Retinal pigment epithelial cell (primary cell): ENCODE measurements at regions not wholly inside any gene's neighbourhood (a gene's known extent, or its start where the extent isn't known, plus 50 kb on each side); places are given as distances from the start of the nearest gene placed in this dataset.

ENCODE experiments used
- DNase-seq: peaks from one replicate; pipeline ENCODE4 v3.0.0-alpha.2; 2010; ENCODE audit warnings: low read depth
- H3K4me3 ChIP-seq: 2 replicates; pipeline ENCODE4 v1.5.1; 2011; ENCODE audit warnings: mild to moderate bottlenecking, low read length, control low read depth, moderate library complexity
- TF ChIP-seq, protein P1 (sequence below): conservative IDR thresholded peaks from 2 replicates; pipeline ENCODE4 v1.5.1; 2011; ENCODE audit warnings: low read depth, low read length, control low read depth, inconsistent platforms

DNA sequence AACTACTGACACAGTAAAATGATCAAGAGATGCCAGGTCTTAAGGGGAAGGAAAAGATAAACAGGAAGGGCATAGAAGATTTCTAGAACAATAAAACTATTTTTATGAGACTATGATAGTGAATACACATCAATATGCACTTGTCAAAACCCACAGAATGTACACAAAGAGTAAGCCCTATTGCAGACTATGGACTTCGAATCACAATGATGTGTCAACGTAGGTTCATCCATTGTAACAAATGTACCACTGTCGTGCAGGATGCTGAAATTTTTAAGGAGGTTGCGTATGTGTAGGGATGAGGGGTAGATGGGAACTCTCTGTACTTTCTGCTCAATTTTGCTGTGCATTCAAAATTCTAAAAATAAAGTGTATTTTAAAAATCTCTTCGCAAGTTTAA is 171.9 kb downstream of the KLF12 start:
- H3K4me3 ChIP-seq, result no peak overlapping the region
- no peak for DNase-seq
- TF ChIP-seq, protein P1, sequence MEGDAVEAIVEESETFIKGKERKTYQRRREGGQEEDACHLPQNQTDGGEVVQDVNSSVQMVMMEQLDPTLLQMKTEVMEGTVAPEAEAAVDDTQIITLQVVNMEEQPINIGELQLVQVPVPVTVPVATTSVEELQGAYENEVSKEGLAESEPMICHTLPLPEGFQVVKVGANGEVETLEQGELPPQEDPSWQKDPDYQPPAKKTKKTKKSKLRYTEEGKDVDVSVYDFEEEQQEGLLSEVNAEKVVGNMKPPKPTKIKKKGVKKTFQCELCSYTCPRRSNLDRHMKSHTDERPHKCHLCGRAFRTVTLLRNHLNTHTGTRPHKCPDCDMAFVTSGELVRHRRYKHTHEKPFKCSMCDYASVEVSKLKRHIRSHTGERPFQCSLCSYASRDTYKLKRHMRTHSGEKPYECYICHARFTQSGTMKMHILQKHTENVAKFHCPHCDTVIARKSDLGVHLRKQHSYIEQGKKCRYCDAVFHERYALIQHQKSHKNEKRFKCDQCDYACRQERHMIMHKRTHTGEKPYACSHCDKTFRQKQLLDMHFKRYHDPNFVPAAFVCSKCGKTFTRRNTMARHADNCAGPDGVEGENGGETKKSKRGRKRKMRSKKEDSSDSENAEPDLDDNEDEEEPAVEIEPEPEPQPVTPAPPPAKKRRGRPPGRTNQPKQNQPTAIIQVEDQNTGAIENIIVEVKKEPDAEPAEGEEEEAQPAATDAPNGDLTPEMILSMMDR, result no peak

DNA sequence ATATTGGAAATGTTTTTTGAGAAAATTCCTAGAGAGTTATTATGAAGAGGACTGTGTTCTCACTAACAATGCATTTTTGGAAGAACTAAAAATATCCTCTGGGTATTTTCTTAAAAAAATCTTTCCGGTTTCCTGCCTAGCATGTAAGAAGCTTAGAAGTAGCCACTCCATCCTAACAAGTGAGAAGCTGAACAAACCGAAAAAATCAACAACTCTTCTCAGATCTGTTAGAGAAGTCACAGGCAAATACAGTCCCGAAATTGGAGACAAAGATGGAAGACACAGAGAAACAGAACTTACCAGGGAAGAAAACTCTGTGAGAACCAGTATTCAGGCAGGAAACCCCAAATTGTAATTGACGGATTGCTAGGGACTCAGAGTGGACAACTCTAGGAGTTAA is 173.0 kb downstream of the KLF12 start:
- no peak for DNase-seq
- no peak overlapping the region for H3K4me3 ChIP-seq
- TF ChIP-seq, protein P1, result no peak

DNA sequence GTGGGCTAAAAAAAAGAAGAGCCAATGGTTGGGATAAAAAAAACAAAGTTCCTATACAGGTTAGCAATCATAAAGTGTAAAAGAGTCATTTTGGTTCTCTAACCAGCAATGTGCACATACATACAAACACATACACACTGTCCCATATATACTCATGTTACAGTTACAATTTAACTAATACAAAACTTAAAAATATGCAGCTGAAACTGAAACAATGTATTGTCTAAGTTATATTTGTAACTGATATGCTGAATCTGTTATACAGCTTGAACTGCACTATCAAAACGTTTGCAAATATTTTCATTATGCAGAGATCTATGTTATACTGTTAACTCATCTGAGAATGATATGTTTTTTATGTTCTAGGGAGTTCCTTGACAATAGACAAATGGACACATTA is 173.7 kb downstream of the KLF12 start:
- no peak for DNase-seq
- H3K4me3 ChIP-seq, result no peak overlapping the region
- TF ChIP-seq, protein P1, result no peak

- no peak overlapping the region for H3K4me3 ChIP-seq
- no peak for DNase-seq
- TF ChIP-seq, protein P1, result no peak
These were observed 175.4 kb downstream of the KLF12 start for GRCh38 chr13:73958657-73959397.

DNA sequence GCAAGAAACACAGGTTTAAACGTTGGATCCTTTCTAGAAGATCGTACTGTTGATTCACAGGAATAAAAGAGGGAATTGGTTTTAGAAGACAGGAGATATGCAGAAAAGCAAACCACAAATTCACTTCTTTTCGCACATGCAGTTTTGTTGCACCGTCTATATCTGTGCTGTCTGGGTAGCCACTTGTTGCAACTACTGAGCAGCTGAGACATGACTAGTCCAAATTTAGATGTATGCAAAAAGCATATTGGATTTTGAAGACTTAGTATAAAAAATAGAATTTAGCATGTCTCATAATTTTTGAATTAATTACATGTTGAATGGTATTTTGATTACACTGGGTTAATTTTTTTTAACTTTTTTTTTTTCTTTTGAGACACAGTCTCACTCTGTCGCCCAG is 176.3 kb downstream of the KLF12 start:
- TF ChIP-seq, protein P1, result no peak
- H3K4me3 ChIP-seq, result no peak overlapping the region
- no peak for DNase-seq

GRCh38 chr13:73956795-73957408 is 177.3 kb downstream of the KLF12 start:
- no peak for DNase-seq
- TF ChIP-seq, protein P1, result no peak

GRCh38 chr13:73955977-73956500 is 178.2 kb downstream of the KLF12 start:
- TF ChIP-seq, protein P1, result no peak
- no peak overlapping the region for H3K4me3 ChIP-seq
- no peak for DNase-seq

More at GRCh38 chr13:73956795-73957408, 177.3 kb downstream of the KLF12 start:
- H3K4me3 ChIP-seq, result no peak overlapping the region
